ENCODE measurements at regions not wholly inside any gene's neighbourhood (a gene's known extent, or its start where the extent isn't known, plus 50 kb on each side); places are given as distances from the start of the nearest gene placed in this dataset.
"Not testable (repeated sequence)": the region's sequence is repeated elsewhere in the genome, so short reads cannot be mapped to it uniquely, and the experiment has no call there.

GRCh38 chr3:71930056-71930991 lies 145.4 kb upstream of the PROK2 start:
- DNase-seq, result no peak

- no peak for DNase-seq
Measured at GRCh38 chr3:71928212-71928611, 143.3 kb upstream of the PROK2 start.

GRCh38 chr3:71927505-71928066 lies 142.6 kb upstream of the PROK2 start:
- DNase-seq, result no peak

- no peak for DNase-seq
Measured at GRCh38 chr3:71926616-71927015, 141.7 kb upstream of the PROK2 start.

- DNase-seq, result no peak
Measured at GRCh38 chr3:71926262-71926600, 141.3 kb upstream of the PROK2 start.

- DNase-seq, result not testable (repeated sequence)
Measured at GRCh38 chr3:71925511-71926261, 140.7 kb upstream of the PROK2 start.

GRCh38 chr3:71924721-71925120 lies 139.8 kb upstream of the PROK2 start:
- no peak for DNase-seq

GRCh38 chr3:71921036-71921435 lies 136.1 kb upstream of the PROK2 start:
- DNase-seq, result no peak

GRCh38 chr3:71919572-71919971 lies 134.6 kb upstream of the PROK2 start:
- no peak for DNase-seq

- DNase-seq, result no peak
Measured at GRCh38 chr3:71917545-71917944, 132.6 kb upstream of the PROK2 start.

GRCh38 chr3:71916747-71917369 lies 131.9 kb upstream of the PROK2 start:
- no peak for DNase-seq

- DNase-seq, result no peak
Measured at GRCh38 chr3:71912839-71913495, 128.0 kb upstream of the PROK2 start.

GRCh38 chr3:71910108-71910507 lies 125.2 kb upstream of the PROK2 start:
- DNase-seq, result no peak

GRCh38 chr3:71907996-71908395 lies 123.0 kb upstream of the PROK2 start:
- DNase-seq, result no peak

- no peak for DNase-seq
Measured at GRCh38 chr3:71906976-71907375, 122.0 kb upstream of the PROK2 start.

GRCh38 chr3:71905426-71905825 lies 120.5 kb upstream of the PROK2 start:
- no peak for DNase-seq

- DNase-seq, result no peak
Measured at GRCh38 chr3:71903936-71904335, 119.0 kb upstream of the PROK2 start.

- DNase-seq, result no peak
Measured at GRCh38 chr3:71903112-71903495, 118.2 kb upstream of the PROK2 start.

GRCh38 chr3:71902258-71903111 lies 117.5 kb upstream of the PROK2 start:
- no peak for DNase-seq

- DNase-seq, result no peak
Measured at GRCh38 chr3:71901645-71902044, 116.7 kb upstream of the PROK2 start.

- no peak for DNase-seq
Measured at GRCh38 chr3:71900057-71900456, 115.1 kb upstream of the PROK2 start.

GRCh38 chr3:71896751-71897150 lies 111.8 kb upstream of the PROK2 start:
- DNase-seq, result no peak

All from T-helper 9 cell (primary cell).